CD4-positive, alpha-beta T cell treated with Interleukin-15 for 4 hours (primary cell): ENCODE measurements at regions not wholly inside any gene's neighbourhood (a gene's known extent, or its start where the extent isn't known, plus 50 kb on each side); places are given as distances from the start of the nearest gene placed in this dataset.
"Not testable (repeated sequence)": the region's sequence is repeated elsewhere in the genome, so short reads cannot be mapped to it uniquely, and the experiment has no call there.

Source experiments
- DNase-seq: peaks from one replicate; pipeline ENCODE4 v3.0.0-alpha.2; 2020; ENCODE audit warnings: low spot score

- no peak for DNase-seq
These were observed 659.8 kb upstream of the SLC35B3 start for GRCh38 chr6:9095137-9095536.

- no peak for DNase-seq
These were observed 654.4 kb upstream of the SLC35B3 start for GRCh38 chr6:9089724-9090123.

- DNase-seq = no peak
These were observed 652.1 kb upstream of the SLC35B3 start for GRCh38 chr6:9087470-9087869.

- DNase-seq = no peak
These were observed 651.0 kb upstream of the SLC35B3 start for GRCh38 chr6:9086331-9086730.

- DNase-seq = no peak
These were observed 650.3 kb upstream of the SLC35B3 start for GRCh38 chr6:9085709-9086070.

DNA sequence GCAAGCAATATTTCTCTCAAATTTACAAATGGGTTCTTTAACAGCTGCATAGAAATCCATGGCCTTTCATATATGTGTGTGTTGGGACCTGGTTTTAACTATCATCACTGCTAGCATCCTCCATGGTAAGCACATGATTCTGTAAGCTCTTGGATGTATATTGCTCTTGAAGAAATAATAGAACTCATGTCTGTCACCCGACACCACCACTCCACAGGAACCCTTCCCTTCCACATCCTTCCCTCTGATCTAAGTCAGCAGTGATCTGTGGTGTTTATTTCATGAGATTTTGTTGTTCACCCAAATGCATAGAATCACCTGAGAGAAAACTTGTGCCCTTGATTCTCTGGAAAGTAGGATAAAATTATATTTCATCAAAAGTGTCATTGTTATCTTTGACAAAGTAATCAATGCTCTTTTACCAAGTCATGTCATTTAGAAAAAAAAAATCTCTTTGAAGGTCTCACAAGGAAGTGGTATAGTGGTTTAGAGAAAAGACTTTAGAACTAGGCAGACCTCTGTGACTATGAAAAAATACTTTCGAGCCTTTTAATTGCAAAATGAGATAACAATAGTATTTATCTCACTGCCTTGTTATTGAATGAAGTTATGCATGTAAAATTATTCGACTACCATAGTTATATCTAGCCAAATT is 649.8 kb upstream of the SLC35B3 start:
- DNase-seq = no peak

DNA sequence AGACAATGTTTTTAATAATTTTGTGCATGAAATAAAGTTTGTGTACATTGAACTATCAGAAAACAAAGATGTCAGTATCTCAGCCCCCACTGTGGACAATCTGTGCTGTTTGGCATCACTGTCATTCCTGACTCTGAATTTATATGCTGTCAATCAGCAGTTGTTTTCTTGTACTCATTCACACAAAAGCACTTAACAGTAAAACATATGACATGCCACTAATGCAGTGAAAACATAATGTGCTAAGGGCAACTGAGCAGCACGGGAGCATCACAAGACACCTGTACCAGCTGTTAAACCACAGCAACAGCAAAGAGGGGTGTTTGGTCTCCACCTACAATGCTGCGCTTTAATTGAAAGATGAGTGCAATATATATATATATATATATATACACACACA is 647.8 kb upstream of the SLC35B3 start:
- DNase-seq = no peak

- DNase-seq = no peak
These were observed 631.4 kb upstream of the SLC35B3 start for GRCh38 chr6:9066726-9067125.

GRCh38 chr6:9064156-9064555 is 628.8 kb upstream of the SLC35B3 start:
- no peak for DNase-seq

DNA sequence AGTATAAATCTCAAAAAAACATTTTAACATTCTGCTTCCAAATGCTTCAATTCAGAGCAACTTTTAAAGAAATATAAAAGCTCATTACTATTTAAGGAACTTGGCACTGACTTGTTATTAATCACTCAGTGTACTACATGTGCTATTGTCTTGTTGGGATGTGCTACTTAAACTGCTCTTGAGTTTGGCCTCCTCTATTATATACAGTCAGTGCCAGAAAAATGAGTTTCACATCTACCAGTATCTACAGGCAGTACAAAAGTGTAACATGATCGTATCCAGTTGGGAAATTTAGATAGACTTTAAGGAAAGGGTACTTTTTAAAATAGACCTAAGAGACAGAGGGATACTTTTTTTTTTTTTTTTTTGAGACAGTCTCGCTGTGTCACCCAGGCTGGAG is 627.3 kb upstream of the SLC35B3 start:
- no peak for DNase-seq

- DNase-seq = no peak
These were observed 622.6 kb upstream of the SLC35B3 start for GRCh38 chr6:9057937-9058336.

GRCh38 chr6:9056556-9056955 is 621.2 kb upstream of the SLC35B3 start:
- no peak for DNase-seq

- DNase-seq = no peak
These were observed 609.1 kb upstream of the SLC35B3 start for GRCh38 chr6:9044426-9044825.

DNA sequence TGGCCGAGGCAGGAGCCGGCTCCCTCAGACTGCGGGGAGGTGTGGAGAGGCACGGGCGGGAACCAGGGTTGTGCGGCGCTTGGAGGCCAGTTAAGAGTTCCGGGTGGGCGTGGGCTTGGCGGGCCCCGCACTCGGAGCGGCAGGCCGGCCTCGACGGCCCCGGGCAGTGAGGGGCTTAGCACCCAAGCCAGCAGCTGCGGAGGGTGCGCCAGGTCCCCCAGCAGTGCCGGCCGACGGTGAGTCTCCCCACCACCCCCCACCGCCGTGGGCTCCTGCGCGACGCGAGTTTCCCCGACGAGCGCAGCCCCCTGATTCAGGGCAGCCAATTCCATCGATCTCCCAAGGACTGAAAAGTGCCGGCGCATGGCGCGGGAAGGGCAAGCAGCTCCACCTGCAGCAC is 605.4 kb upstream of the SLC35B3 start:
- no peak for DNase-seq

GRCh38 chr6:9039258-9039657 is 603.9 kb upstream of the SLC35B3 start:
- no peak for DNase-seq

GRCh38 chr6:9028086-9028485 is 592.7 kb upstream of the SLC35B3 start:
- no peak for DNase-seq

DNA sequence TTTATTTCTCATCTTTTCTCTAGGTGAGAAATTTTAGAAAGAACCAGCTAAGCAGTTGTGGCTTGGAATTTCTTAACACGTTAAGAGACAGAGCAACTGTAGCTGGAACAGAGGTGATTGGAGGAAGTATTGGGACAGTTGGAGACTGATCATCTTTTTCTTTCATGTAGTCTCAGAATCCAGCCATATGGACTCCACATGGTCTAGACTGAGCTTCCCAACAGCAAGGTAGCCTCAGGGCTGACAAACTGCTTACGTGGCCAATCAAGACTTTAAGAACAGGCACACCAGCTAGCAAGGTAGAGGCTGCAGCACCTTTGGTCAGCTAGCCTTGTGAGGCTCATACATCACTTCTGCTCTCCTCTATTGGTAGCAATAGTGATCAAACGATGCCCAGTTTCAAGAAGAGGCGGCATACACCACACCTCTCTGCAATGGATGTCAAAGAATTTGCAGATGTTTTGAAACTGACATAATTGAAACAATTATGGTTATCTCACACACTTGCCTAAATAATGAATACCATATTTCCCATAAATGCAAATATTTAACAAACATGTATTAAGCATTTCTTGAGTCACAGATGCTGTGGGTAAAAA is 590.5 kb upstream of the SLC35B3 start:
- no peak for DNase-seq

- DNase-seq = no peak
These were observed 589.9 kb upstream of the SLC35B3 start for GRCh38 chr6:9025228-9025627.

DNA sequence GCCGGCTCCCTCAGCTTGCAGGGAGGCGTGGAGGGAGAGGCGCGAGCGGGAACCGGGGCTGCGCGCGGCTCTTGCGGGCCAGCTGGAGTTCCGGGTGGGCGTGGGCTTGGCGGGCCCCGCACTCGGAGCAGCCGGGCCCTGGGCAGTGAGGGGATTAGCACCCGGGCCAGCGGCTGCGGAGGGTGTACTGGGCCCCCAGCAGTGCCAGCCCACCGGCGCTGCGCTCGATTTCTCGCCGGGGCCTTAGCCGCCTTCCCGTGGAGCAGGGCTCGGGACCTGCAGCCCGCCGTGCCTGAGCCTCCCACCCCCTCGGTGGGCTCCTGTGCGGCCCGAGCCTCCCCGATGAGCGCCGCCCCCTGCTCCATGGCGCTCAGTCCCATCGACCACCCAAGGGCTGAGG is 588.9 kb upstream of the SLC35B3 start:
- DNase-seq = not testable (repeated sequence)

- no peak for DNase-seq
These were observed 584.7 kb upstream of the SLC35B3 start for GRCh38 chr6:9020001-9020400.

- DNase-seq = no peak
These were observed 574.6 kb upstream of the SLC35B3 start for GRCh38 chr6:9009931-9010330.

DNA sequence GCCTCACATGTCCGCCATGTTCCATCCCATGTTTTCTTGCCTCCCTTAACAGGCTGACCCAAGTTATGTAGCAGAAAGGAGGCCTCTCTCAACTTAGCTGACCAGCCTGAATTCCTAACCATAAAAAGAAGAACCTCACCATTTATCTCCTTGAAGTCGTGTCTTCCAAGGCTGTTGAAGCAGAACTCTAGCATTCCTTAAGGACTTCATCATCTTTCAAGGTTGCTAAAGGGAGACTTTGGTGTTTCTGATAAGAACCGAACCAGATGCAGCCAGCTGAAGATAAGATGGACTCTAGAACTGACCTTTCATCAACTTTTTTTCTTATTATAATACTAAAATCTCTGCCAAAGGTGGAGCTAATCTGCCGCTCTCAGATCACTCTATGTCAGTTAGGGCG is 571.7 kb upstream of the SLC35B3 start:
- no peak for DNase-seq

- no peak for DNase-seq
These were observed 567.5 kb upstream of the SLC35B3 start for GRCh38 chr6:9002833-9003232.

DNA sequence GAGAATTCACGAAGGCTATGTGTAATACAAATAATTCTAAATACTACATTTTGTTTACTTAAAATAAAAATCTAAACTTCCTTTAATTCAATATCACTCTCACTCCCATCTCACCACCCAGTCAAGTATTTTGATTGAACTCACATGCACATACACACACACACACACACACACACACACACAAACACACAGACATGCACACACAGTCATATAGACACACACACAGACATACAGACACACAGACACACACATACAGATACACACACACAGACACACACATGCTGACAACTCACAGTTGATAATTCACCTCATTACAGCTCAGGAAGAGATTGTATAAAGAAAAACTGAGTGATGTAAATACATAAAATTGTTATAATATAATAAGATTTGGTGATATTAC is 559.8 kb upstream of the SLC35B3 start:
- DNase-seq = no peak
